AG04450 (cell line): ENCODE measurements at regions not wholly inside any gene's neighbourhood (a gene's known extent, or its start where the extent isn't known, plus 50 kb on each side); places are given as distances from the start of the nearest gene placed in this dataset.

Experiments
- CTCF ChIA-PET: fragments of 300-600, 350-600 bp; formaldehyde crosslinking; extraction: SDS; loops from one replicate; lab custom pipeline; 2022; ENCODE audit warnings: antibody characterized with exemption, inconsistent platforms; lab: Charles Lee
- POLR2A ChIA-PET: fragments of 350-600 bp; formaldehyde crosslinking; extraction: SDS; loops from one replicate; lab custom pipeline; 2021; ENCODE audit warnings: antibody characterized with exemption, inconsistent platforms; lab: Yijun Ruan, JAX
- DNase-seq: peaks from one replicate; pipeline ENCODE4 v3.0.0-alpha.2; 2011; ENCODE audit warnings: low read depth, low spot score
- H3K27ac ChIP-seq: one replicate; pipeline ENCODE4 v1.5.1; 2012; ENCODE audit warnings: low read depth, low read length, control low read depth
- H3K27me3 ChIP-seq: one replicate; pipeline ENCODE4 v1.6.0; 2012; ENCODE audit warnings: low read length; ENCODE audit not compliant: control insufficient read depth, insufficient read depth
- H3K4me3 ChIP-seq: 2 replicates; pipeline ENCODE4 v1.5.1; 2011; ENCODE audit warnings: mild to moderate bottlenecking, low read depth, low read length, control low read depth
- H3K9me3 ChIP-seq: 2 replicates; pipeline ENCODE4 v1.5.1; 2012; ENCODE audit warnings: low read length; ENCODE audit not compliant: control insufficient read depth, insufficient read depth
- CTCF ChIP-seq: IDR thresholded peaks from 2 replicates; pipeline ENCODE4 v1.5.1; 2011; ENCODE audit warnings: low read depth, low read length, control low read depth, inconsistent platforms

GRCh38 chr7:11956991-11957390, 125.0 kb upstream of the THSD7A start:
- TF ChIP-seq CTCF = no peak
- H3K4me3 ChIP-seq = no peak overlapping the region
- no peaks in the 10 kb centered on the region for H3K9me3 ChIP-seq
- ChIA-PET CTCF (no interaction called here), POLR2A (no interaction called here)
- no peak for DNase-seq
- no peaks in the 10 kb centered on the region for H3K27me3 ChIP-seq
- no peak overlapping the region for H3K27ac ChIP-seq

GRCh38 chr7:11957956-11958355, 126.0 kb upstream of the THSD7A start:
- Histone ChIP-seq H3K4me3 (no peak overlapping the region), H3K27me3 (no peaks in the 10 kb centered on the region), H3K27ac (no peak overlapping the region), H3K9me3 (no peaks in the 10 kb centered on the region)
- ChIA-PET POLR2A (no interaction called here), CTCF (no interaction called here)
- no peak for TF ChIP-seq CTCF
- no peak for DNase-seq

- Histone ChIP-seq H3K27ac (no peak overlapping the region), H3K4me3 (no peak overlapping the region), H3K9me3 (no peaks in the 10 kb centered on the region), H3K27me3 (no peaks in the 10 kb centered on the region)
- POLR2A ChIA-PET = no interaction called here
- CTCF ChIA-PET = no interaction called here
- no peak for DNase-seq
- TF ChIP-seq CTCF = no peak
Measured at GRCh38 chr7:11959121-11959520, 127.1 kb upstream of the THSD7A start.

GRCh38 chr7:11960621-11961020, 128.6 kb upstream of the THSD7A start:
- no peak overlapping the region for H3K27ac ChIP-seq
- ChIA-PET CTCF (no interaction called here), POLR2A (no interaction called here)
- H3K27me3 ChIP-seq = no peaks in the 10 kb centered on the region
- DNase-seq = no peak
- TF ChIP-seq CTCF = no peak
- no peaks in the 10 kb centered on the region for H3K9me3 ChIP-seq
- H3K4me3 ChIP-seq = no peak overlapping the region

- TF ChIP-seq CTCF = no peak
- no peak overlapping the region for H3K4me3 ChIP-seq
- CTCF ChIA-PET = no interaction called here
- no peak overlapping the region for H3K27ac ChIP-seq
- H3K9me3 ChIP-seq = no peaks in the 10 kb centered on the region
- POLR2A ChIA-PET = no interaction called here
- H3K27me3 ChIP-seq = no peaks in the 10 kb centered on the region
- DNase-seq = no peak
Measured at GRCh38 chr7:11969643-11970042, 137.6 kb upstream of the THSD7A start.
